Vagina (tissue), 2 donors: ENCODE measurements at regions not wholly inside any gene's neighbourhood (a gene's known extent, or its start where the extent isn't known, plus 50 kb on each side); places are given as distances from the start of the nearest gene placed in this dataset.

Experiments used
- DNase-seq, 2 donors: peaks; one replicate each; pipeline ENCODE4 v3.0.0-alpha.2; 2017; ENCODE audit errors: extremely low spot score in 2 of 2
- H3K27ac ChIP-seq: fragments of 200-600 bp; sonication (generic); one replicate; pipeline ENCODE4 v1.5.1; 2019
- H3K27me3 ChIP-seq: fragments of 200-600 bp; sonication (generic); one replicate; pipeline ENCODE4 v1.5.1; 2019
- H3K36me3 ChIP-seq, 2 donors: fragments of 200-600 bp; sonication (generic); one replicate each; pipeline ENCODE4 v1.5.1; 2017 to 2019
- H3K4me1 ChIP-seq: fragments of 200-600 bp; sonication (generic); one replicate; pipeline ENCODE4 v1.5.1; 2019
- H3K4me3 ChIP-seq, 2 donors: fragments of 200-600 bp; sonication (generic); 1 replicate in 1 of 2; 2 replicates in 1 of 2; pipeline ENCODE4 v1.5.1; 2016 to 2019
- H3K9me3 ChIP-seq: fragments of 200-600 bp; sonication (generic); one replicate; pipeline ENCODE4 v1.5.1; 2019
- CTCF ChIP-seq, 3 experiments: fragments of 450-650 bp in 2 of 3; fragments of 200-600 bp in 1 of 3; sonication (generic) in 1 of 3; IDR thresholded peaks; one replicate each; pipeline ENCODE4 v1.5.1; 2017 to 2019; ENCODE audit warnings: antibody characterized with exemption in 3 of 3, mild to moderate bottlenecking in 2 of 3, moderate library complexity in 2 of 3
- POLR2A ChIP-seq, 2 donors: fragments of 450-650 bp; IDR thresholded peaks; one replicate each; pipeline ENCODE4 v1.6.1; 2017; ENCODE audit warnings: antibody characterized with exemption in 2 of 2, mild to moderate bottlenecking in 2 of 2, moderate library complexity in 2 of 2
- POLR2AphosphoS5 ChIP-seq, 2 donors: sonication (generic); formaldehyde crosslinking; IDR thresholded peaks; one replicate each; pipeline ENCODE4 v1.9.0; 2017; ENCODE audit warnings: antibody characterized with exemption in 2 of 2, mild to moderate bottlenecking in 2 of 2, low read depth in 1 of 2; ENCODE audit not compliant: insufficient read depth in 1 of 2
- intact Hi-C: fragments of 100-400 bp; cut with DNase I; formaldehyde crosslinking; loops from one replicate; pipeline ENCODE4 v1.15.1; 2023

- H3K4me3 ChIP-seq: no peak overlapping the region
- intact Hi-C loops: no loop called here
- no peaks in the 10 kb centered on the region for H3K4me1 ChIP-seq
- H3K27me3 ChIP-seq: no peaks in the 10 kb centered on the region
- no peaks in the 10 kb centered on the region for H3K9me3 ChIP-seq
- H3K36me3 ChIP-seq: no peaks in the 10 kb centered on the region
- H3K27ac ChIP-seq: no peak overlapping the region
- TF ChIP-seq POLR2A (IDR thresholded peaks at IDR 0.05) (no peak), POLR2AphosphoS5 (IDR thresholded peaks at IDR 0.05; ENCODE audit: insufficient read depth in 1 of 2, low read depth in 1 of 2) (no peak), CTCF (IDR thresholded peaks at IDR 0.05) (no peak)
- DNase-seq: no peak
Observed at GRCh38 chr4:138614398-138615142, 372.4 kb upstream of the SLC7A11 start.

GRCh38 chr4:138612428-138612827, 370.3 kb upstream of the SLC7A11 start:
- Histone ChIP-seq H3K4me1 (no peaks in the 10 kb centered on the region), H3K27me3 (no peaks in the 10 kb centered on the region), H3K4me3 (no peak overlapping the region), H3K27ac (no peak overlapping the region), H3K9me3 (no peaks in the 10 kb centered on the region), H3K36me3 (no peaks in the 10 kb centered on the region)
- intact Hi-C loops: no loop called here
- DNase-seq: no peak
- no peak for TF ChIP-seq CTCF (IDR thresholded peaks at IDR 0.05)
- no peak for TF ChIP-seq POLR2AphosphoS5 (IDR thresholded peaks at IDR 0.05; ENCODE audit: insufficient read depth in 1 of 2, low read depth in 1 of 2)
- TF ChIP-seq POLR2A (IDR thresholded peaks at IDR 0.05): no peak

- intact Hi-C loops: no loop called here
- no peak overlapping the region for H3K4me3 ChIP-seq
- no peaks in the 10 kb centered on the region for H3K4me1 ChIP-seq
- H3K27me3 ChIP-seq: no peaks in the 10 kb centered on the region
- H3K36me3 ChIP-seq: no peaks in the 10 kb centered on the region
- H3K27ac ChIP-seq: no peak overlapping the region
- H3K9me3 ChIP-seq: no peaks in the 10 kb centered on the region
- no peak for DNase-seq
- TF ChIP-seq POLR2A (IDR thresholded peaks at IDR 0.05): no peak
- TF ChIP-seq CTCF (IDR thresholded peaks at IDR 0.05): no peak
- TF ChIP-seq POLR2AphosphoS5 (IDR thresholded peaks at IDR 0.05; ENCODE audit: insufficient read depth in 1 of 2, low read depth in 1 of 2): no peak
Observed at GRCh38 chr4:138611721-138612120, 369.6 kb upstream of the SLC7A11 start.

- Histone ChIP-seq H3K27ac (no peak overlapping the region), H3K9me3 (no peaks in the 10 kb centered on the region), H3K4me1 (no peaks in the 10 kb centered on the region), H3K27me3 (no peaks in the 10 kb centered on the region), H3K36me3 (no peaks in the 10 kb centered on the region), H3K4me3 (no peak overlapping the region)
- DNase-seq: no peak
- no peak for TF ChIP-seq POLR2AphosphoS5 (IDR thresholded peaks at IDR 0.05; ENCODE audit: insufficient read depth in 1 of 2, low read depth in 1 of 2)
- TF ChIP-seq POLR2A (IDR thresholded peaks at IDR 0.05): no peak
- TF ChIP-seq CTCF (IDR thresholded peaks at IDR 0.05): no peak
- intact Hi-C loops: no loop called here
Observed at GRCh38 chr4:138611017-138611416, 368.9 kb upstream of the SLC7A11 start.

- no peak overlapping the region for H3K4me3 ChIP-seq
- H3K27me3 ChIP-seq: no peaks in the 10 kb centered on the region
- H3K27ac ChIP-seq: no peak overlapping the region
- TF ChIP-seq POLR2AphosphoS5 (IDR thresholded peaks at IDR 0.05; ENCODE audit: insufficient read depth in 1 of 2, low read depth in 1 of 2): no peak
- no peak for DNase-seq
- H3K9me3 ChIP-seq: no peaks in the 10 kb centered on the region
- intact Hi-C loops: no loop called here
- H3K4me1 ChIP-seq: no peaks in the 10 kb centered on the region
- H3K36me3 ChIP-seq: no peaks in the 10 kb centered on the region
Observed at GRCh38 chr4:138609943-138610350, 367.8 kb upstream of the SLC7A11 start.
